ENCODE measurements at regions not wholly inside any gene's neighbourhood (a gene's known extent, or its start where the extent isn't known, plus 50 kb on each side); places are given as distances from the start of the nearest gene placed in this dataset.

DNA sequence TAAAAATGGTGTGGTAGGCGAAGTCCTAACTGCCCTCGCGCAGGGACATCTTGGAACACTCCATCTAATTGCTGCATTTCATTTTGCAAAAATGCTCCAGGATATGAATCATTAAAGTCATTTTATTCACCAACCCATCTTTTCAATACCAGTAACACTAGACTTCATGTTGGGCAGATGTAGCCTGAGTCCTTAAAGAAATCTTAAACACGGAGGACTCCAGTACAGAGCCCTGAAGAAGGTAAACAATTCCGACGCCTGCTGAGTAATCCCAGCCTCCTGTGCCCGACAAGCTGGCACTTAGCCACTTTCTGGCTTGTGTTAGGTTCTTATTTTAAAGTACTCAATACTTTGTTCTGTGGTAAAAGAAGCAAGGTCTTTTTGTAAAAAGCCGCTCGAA is 58.0 kb upstream of the IRS2 start:
- no peak overlapping the region for H3K4me3 ChIP-seq (ENCODE audit: low read length)
- peak; percentile 78 for DNase-seq (ENCODE audit: low read depth)
- TF ChIP-seq, protein P1, sequence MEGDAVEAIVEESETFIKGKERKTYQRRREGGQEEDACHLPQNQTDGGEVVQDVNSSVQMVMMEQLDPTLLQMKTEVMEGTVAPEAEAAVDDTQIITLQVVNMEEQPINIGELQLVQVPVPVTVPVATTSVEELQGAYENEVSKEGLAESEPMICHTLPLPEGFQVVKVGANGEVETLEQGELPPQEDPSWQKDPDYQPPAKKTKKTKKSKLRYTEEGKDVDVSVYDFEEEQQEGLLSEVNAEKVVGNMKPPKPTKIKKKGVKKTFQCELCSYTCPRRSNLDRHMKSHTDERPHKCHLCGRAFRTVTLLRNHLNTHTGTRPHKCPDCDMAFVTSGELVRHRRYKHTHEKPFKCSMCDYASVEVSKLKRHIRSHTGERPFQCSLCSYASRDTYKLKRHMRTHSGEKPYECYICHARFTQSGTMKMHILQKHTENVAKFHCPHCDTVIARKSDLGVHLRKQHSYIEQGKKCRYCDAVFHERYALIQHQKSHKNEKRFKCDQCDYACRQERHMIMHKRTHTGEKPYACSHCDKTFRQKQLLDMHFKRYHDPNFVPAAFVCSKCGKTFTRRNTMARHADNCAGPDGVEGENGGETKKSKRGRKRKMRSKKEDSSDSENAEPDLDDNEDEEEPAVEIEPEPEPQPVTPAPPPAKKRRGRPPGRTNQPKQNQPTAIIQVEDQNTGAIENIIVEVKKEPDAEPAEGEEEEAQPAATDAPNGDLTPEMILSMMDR (IDR thresholded peaks at IDR 0.05; ENCODE audit: insufficient read depth, low read depth, low read length, missing control alignments): no peak

DNA sequence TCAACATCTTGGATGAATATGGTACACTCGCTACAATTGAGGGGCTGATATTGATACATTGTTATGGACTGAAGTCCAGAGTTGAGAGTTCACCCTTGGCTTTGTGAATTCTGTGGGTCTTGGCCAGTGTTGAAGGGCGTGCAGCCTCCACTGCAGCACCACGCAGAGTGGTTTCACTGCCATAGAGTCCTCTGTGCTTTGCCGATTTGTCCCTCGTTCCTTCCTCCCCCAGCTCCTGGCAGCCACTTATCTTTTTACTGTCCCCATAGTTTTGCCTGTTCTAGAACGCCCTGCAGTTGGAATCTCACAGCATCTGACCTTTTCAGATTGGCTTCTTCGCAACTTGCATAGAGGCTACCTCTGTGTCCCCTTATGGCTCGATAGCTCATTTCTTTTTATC is 57.3 kb upstream of the IRS2 start:
- TF ChIP-seq, protein P1 (IDR thresholded peaks at IDR 0.05; ENCODE audit: insufficient read depth, low read depth, low read length, missing control alignments): no peak
- no peak for DNase-seq (ENCODE audit: low read depth)

DNA sequence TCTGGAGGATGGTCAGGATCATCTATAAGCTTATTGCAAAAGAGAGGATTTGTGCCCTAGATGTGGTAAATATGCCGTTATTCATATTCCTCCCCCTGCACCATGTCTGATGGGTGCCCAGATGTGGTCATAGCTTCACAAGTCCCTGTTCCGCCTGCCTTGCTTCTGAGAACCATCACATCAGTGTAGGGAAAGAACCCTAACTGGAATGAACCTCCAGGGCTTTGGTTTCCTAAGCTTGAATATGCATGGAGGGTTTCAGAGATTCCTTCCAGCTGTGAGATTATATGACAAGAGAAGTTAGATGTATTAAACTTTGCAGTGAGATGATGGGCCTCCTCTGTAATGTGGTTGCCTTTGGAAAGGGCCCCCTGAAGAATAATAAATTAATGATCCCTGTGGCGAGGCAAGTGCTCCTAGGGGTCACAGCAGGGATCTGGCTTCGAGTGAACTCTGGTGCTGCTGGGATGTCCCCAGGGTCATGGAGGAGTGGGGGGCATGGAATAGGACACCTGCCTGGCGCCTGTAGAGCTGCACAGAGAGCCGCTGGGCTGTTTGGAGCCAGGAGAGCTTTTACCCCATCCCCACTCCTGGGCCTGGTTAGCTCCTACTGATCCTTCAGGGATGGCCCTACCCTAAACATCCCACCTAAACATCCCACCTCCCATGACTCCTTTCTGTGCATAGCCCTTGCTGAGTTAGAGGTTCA is 56.0 kb upstream of the IRS2 start:
- no peak overlapping the region for H3K4me3 ChIP-seq (ENCODE audit: low read length)
- no peak for DNase-seq (ENCODE audit: low read depth)
- TF ChIP-seq, protein P1 (IDR thresholded peaks at IDR 0.05; ENCODE audit: insufficient read depth, low read depth, low read length, missing control alignments): no peak

More for the DNA sequence above, 57.3 kb upstream of the IRS2 start:
- no peak overlapping the region for H3K4me3 ChIP-seq (ENCODE audit: low read length)

DNA sequence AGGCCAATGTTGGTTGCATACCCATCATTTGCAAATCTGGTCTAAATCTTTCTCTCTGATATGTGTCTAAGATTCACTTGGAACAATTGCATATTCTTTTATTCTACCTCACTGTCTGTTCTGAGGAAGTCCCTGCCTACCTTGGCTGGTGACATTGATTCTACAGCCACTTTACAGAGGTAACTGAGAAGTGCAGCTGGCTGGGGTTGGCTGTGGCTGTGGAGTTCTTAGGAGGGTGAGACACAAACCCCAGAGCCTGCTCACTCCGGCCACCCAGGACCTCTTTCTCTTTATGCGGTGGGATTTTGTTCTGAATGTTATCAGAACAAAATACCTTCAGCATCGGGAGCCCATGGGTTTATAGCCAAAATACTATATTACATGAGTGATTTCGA is 54.5 kb upstream of the IRS2 start:
- TF ChIP-seq, protein P1 (IDR thresholded peaks at IDR 0.05; ENCODE audit: insufficient read depth, low read depth, low read length, missing control alignments): no peak
- DNase-seq (ENCODE audit: low read depth): no peak
- no peak overlapping the region for H3K4me3 ChIP-seq (ENCODE audit: low read length)

DNA sequence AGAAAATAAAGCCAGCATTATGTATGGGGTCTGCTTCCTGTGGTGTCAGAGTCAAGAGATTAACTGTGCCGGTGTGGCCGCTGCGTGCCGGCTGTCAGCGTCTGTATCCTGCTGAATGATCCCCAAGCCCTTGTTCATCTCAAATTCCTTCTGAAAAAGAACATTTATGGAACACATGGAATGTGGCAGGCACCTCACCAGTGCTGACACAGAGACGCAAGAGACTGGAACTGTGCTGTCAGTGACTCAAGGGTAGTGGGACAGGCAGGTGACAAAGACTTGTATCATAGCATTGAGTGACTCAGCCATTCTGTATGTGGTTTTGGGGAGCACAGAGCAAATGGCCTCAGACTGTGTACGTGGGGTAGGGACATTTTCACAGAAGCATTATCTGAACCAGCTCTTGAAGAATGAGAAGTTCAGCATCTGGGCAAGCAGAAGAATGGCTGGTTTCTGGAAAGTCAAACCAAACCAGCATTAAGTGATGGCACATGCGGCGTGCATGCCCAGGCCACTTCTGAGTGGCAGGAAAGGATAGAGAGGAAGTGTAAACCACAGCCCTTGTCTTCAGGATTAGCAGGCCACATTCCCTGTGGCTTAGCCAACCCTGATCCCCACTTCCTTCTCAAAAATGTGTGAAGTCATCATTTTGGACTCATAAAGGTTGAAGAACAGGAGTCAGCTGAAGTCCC is 54.0 kb upstream of the IRS2 start:
- H3K4me3 ChIP-seq (ENCODE audit: low read length): no peak overlapping the region
- DNase-seq (ENCODE audit: low read depth): peak; percentile 82
- TF ChIP-seq, protein P1 (IDR thresholded peaks at IDR 0.05; ENCODE audit: insufficient read depth, low read depth, low read length, missing control alignments): no peak

DNA sequence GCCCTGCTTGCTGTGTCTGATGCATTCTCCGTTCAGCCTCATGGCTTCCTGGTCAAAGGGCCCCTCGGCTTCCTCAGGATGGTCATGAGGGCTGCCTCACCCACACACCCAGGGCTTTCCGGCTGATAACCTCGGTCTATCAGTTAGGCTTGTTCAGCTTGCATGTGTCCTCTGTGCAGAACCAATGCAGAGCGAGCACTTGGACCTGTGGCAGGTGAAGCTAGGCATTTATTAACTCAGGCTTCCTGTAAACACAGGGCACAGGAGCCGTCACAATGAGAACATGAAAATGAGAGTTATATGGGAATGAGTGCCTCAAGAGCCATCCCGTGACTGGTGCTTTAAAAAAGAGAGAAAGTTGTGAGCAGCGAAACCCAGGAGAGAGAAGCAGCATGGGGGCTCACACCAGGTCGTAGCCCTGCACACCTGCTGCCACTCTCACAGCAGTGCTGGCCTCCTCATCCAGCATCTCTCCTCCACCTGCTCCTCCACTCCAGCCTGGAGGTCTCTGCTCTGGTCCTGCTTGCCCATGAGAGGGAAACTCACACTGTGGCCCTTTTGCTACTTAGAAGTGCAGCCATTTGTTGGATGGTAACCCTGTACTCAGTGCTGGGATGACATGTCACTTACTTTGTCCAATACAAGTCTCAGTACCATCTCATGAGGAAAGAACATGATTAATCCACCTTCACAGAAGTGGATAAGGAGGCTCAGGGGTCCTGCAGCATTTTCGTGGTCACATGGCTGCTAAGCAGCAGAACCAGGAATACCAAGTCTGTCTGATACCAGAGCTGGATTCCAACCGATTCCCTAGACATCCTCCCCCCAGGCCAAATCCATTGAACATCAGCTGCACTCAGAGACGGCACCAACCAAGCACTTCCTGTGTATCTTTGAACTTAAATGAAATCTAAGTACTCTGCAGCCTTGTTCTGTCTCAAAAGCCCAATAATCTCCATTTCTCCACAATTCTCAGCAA is 50.5 kb upstream of the IRS2 start:
- TF ChIP-seq, protein P1 (IDR thresholded peaks at IDR 0.05; ENCODE audit: insufficient read depth, low read depth, low read length, missing control alignments): no peak
- no peak overlapping the region for H3K4me3 ChIP-seq (ENCODE audit: low read length)
- no peak for DNase-seq (ENCODE audit: low read depth)
